ENCODE measurements at regions not wholly inside any gene's neighbourhood (a gene's known extent, or its start where the extent isn't known, plus 50 kb on each side); places are given as distances from the start of the nearest gene placed in this dataset.

- TF ChIP-seq USF1 (IDR thresholded peaks at IDR 0.05) (no peak), FOXM1 (IDR thresholded peaks at IDR 0.05; ENCODE audit: borderline replicate concordance, low read depth) (no peak), TEAD4 (IDR thresholded peaks at IDR 0.05) (no peak), TAF1 (IDR thresholded peaks at IDR 0.05; ENCODE audit: low read depth) (no peak), NFIC (IDR thresholded peaks at IDR 0.05) (no peak), TCF12 (IDR thresholded peaks at IDR 0.05; ENCODE audit: low read depth) (no peak), EGR1 (IDR thresholded peaks at IDR 0.05) (no peak), YY1 (IDR thresholded peaks at IDR 0.05; ENCODE audit: low read depth) (no peak), ZBTB7A (IDR thresholded peaks at IDR 0.05; ENCODE audit: low read depth) (no peak), EP300 (IDR thresholded peaks at IDR 0.05; ENCODE audit: borderline replicate concordance) (no peak), RAD21 (IDR thresholded peaks at IDR 0.05; ENCODE audit: low read depth) (no peak)
Observed at GRCh38 chr2:14424478-14425390, 207.8 kb upstream of the LRATD1 start.

DNA sequence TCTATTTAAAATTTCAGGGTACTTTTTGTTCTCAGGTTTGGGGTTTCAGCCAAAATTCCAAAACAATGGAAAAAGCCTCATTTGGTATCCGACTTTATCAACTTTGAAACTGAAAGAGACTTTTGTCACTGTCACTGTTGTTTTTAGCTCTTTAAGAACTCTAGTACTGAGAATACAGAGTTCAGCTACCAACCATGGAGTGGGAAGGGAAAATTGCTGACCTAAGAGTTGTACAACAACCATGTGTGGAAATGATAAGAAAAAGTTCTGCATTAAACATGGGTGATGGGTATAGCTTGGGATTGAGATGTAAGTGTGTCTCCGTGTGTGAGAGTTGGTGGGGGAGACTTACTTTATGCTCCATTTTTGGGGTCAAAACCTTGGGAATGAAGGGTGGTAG, 206.6 kb upstream of the LRATD1 start:
- TF ChIP-seq EP300 (IDR thresholded peaks at IDR 0.05; ENCODE audit: borderline replicate concordance) = no peak
- no peak for TF ChIP-seq FOXM1 (IDR thresholded peaks at IDR 0.05; ENCODE audit: borderline replicate concordance, low read depth)
- no peak for TF ChIP-seq TAF1 (IDR thresholded peaks at IDR 0.05; ENCODE audit: low read depth)
- TF ChIP-seq TCF12 (IDR thresholded peaks at IDR 0.05; ENCODE audit: low read depth) = no peak

- TF ChIP-seq YY1 (IDR thresholded peaks at IDR 0.05; ENCODE audit: low read depth) = no peak
- TF ChIP-seq TAF1 (IDR thresholded peaks at IDR 0.05; ENCODE audit: low read depth) = no peak
- TF ChIP-seq, protein P1, sequence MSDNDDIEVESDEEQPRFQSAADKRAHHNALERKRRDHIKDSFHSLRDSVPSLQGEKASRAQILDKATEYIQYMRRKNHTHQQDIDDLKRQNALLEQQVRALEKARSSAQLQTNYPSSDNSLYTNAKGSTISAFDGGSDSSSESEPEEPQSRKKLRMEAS (IDR thresholded peaks at IDR 0.05) = no peak
- TF ChIP-seq FOXM1 (IDR thresholded peaks at IDR 0.05; ENCODE audit: borderline replicate concordance, low read depth) = no peak
- TF ChIP-seq TCF12 (IDR thresholded peaks at IDR 0.05; ENCODE audit: low read depth) = no peak
- TF ChIP-seq, protein P2, sequence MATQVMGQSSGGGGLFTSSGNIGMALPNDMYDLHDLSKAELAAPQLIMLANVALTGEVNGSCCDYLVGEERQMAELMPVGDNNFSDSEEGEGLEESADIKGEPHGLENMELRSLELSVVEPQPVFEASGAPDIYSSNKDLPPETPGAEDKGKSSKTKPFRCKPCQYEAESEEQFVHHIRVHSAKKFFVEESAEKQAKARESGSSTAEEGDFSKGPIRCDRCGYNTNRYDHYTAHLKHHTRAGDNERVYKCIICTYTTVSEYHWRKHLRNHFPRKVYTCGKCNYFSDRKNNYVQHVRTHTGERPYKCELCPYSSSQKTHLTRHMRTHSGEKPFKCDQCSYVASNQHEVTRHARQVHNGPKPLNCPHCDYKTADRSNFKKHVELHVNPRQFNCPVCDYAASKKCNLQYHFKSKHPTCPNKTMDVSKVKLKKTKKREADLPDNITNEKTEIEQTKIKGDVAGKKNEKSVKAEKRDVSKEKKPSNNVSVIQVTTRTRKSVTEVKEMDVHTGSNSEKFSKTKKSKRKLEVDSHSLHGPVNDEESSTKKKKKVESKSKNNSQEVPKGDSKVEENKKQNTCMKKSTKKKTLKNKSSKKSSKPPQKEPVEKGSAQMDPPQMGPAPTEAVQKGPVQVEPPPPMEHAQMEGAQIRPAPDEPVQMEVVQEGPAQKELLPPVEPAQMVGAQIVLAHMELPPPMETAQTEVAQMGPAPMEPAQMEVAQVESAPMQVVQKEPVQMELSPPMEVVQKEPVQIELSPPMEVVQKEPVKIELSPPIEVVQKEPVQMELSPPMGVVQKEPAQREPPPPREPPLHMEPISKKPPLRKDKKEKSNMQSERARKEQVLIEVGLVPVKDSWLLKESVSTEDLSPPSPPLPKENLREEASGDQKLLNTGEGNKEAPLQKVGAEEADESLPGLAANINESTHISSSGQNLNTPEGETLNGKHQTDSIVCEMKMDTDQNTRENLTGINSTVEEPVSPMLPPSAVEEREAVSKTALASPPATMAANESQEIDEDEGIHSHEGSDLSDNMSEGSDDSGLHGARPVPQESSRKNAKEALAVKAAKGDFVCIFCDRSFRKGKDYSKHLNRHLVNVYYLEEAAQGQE (IDR thresholded peaks at IDR 0.05; ENCODE audit: low read depth) = no peak
- TF ChIP-seq USF1 (IDR thresholded peaks at IDR 0.05) = no peak
- TF ChIP-seq CEBPB (IDR thresholded peaks at IDR 0.05) = no peak
- TF ChIP-seq NFIC (IDR thresholded peaks at IDR 0.05) = no peak
- no peak for TF ChIP-seq EP300 (IDR thresholded peaks at IDR 0.05; ENCODE audit: borderline replicate concordance)
- no peak for TF ChIP-seq TEAD4 (IDR thresholded peaks at IDR 0.05)
- TF ChIP-seq CREB1 (IDR thresholded peaks at IDR 0.05; ENCODE audit: low read depth) = no peak
- no peak for TF ChIP-seq EGR1 (IDR thresholded peaks at IDR 0.05)
- no peak for TF ChIP-seq ZBTB7A (IDR thresholded peaks at IDR 0.05; ENCODE audit: low read depth)
Observed at GRCh38 chr2:14428056-14428455, 204.5 kb upstream of the LRATD1 start.

- TF ChIP-seq TAF1 (IDR thresholded peaks at IDR 0.05; ENCODE audit: low read depth) = no peak
- TF ChIP-seq TCF12 (IDR thresholded peaks at IDR 0.05; ENCODE audit: low read depth) = no peak
- no peak for TF ChIP-seq USF1 (IDR thresholded peaks at IDR 0.05)
- TF ChIP-seq, protein P2 (IDR thresholded peaks at IDR 0.05; ENCODE audit: low read depth) = no peak
- TF ChIP-seq CEBPB (IDR thresholded peaks at IDR 0.05) = no peak
- TF ChIP-seq NFIC (IDR thresholded peaks at IDR 0.05) = no peak
- TF ChIP-seq EP300 (IDR thresholded peaks at IDR 0.05; ENCODE audit: borderline replicate concordance) = no peak
Observed at GRCh38 chr2:14433946-14434495, 198.5 kb upstream of the LRATD1 start.

DNA sequence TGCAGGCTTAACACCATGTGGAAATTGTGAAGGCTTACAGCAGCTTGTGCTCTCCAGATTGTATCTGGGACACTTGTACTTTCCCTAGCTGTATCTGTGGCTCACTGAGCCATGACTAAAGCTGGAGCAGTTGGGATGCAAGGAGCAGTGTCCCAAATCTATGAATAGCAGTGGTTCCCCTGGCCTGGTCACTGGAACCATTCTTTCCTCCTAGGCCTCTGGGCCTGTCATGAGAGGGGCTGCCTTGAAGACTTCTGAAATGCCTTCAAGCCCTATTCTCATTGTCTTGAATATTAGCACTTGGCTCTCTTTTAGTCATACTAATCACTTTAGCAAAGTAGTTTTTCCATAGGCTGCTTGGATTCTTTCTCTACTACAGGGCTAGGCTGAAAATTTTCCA, 186.8 kb upstream of the LRATD1 start:
- TF ChIP-seq ZBTB7A (IDR thresholded peaks at IDR 0.05; ENCODE audit: low read depth) (no peak), FOXM1 (IDR thresholded peaks at IDR 0.05; ENCODE audit: borderline replicate concordance, low read depth) (no peak), CEBPB (IDR thresholded peaks at IDR 0.05) (no peak), TAF1 (IDR thresholded peaks at IDR 0.05; ENCODE audit: low read depth) (no peak), USF1 (IDR thresholded peaks at IDR 0.05) (no peak), TCF12 (IDR thresholded peaks at IDR 0.05; ENCODE audit: low read depth) (no peak), NFIC (IDR thresholded peaks at IDR 0.05) (no peak), RAD21 (IDR thresholded peaks at IDR 0.05; ENCODE audit: low read depth) (no peak), EGR1 (IDR thresholded peaks at IDR 0.05) (no peak), EP300 (IDR thresholded peaks at IDR 0.05; ENCODE audit: borderline replicate concordance) (no peak)
- TF ChIP-seq, protein P2 (IDR thresholded peaks at IDR 0.05; ENCODE audit: low read depth) = no peak
- TF ChIP-seq, protein P1 (IDR thresholded peaks at IDR 0.05) = no peak

All from Ishikawa (cell line).